ENCODE measurements at regions not wholly inside any gene's neighbourhood (a gene's known extent, or its start where the extent isn't known, plus 50 kb on each side); places are given as distances from the start of the nearest gene placed in this dataset.

DNA sequence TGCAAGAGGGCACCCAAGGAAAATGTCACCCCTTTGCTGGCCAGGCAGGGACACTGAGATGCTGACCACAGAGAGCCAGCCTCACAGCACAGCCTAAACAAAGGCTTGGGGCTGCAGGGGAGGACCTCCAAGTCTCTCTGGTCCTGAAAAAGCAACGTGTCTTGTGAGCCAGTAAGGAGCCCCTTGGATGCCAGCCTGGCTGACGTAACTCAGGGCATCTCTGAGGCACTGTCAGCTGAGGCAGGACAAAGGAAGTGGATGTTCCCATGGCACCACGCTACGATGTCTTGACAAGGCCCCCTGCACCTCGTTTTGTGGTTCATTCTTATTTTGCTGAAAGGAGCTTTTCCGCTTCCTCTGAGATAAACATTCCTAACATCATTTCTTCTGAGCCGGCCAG, 160.7 kb downstream of the OR4M2 start:
- TF ChIP-seq, protein P1, sequence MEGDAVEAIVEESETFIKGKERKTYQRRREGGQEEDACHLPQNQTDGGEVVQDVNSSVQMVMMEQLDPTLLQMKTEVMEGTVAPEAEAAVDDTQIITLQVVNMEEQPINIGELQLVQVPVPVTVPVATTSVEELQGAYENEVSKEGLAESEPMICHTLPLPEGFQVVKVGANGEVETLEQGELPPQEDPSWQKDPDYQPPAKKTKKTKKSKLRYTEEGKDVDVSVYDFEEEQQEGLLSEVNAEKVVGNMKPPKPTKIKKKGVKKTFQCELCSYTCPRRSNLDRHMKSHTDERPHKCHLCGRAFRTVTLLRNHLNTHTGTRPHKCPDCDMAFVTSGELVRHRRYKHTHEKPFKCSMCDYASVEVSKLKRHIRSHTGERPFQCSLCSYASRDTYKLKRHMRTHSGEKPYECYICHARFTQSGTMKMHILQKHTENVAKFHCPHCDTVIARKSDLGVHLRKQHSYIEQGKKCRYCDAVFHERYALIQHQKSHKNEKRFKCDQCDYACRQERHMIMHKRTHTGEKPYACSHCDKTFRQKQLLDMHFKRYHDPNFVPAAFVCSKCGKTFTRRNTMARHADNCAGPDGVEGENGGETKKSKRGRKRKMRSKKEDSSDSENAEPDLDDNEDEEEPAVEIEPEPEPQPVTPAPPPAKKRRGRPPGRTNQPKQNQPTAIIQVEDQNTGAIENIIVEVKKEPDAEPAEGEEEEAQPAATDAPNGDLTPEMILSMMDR (IDR thresholded peaks at IDR 0.05) = no peak
- TF ChIP-seq POLR2A (IDR thresholded peaks at IDR 0.05) = no peak

Data from right lobe of liver (tissue), 4 donors.